H9 (cell line): ENCODE measurements at regions not wholly inside any gene's neighbourhood (a gene's known extent, or its start where the extent isn't known, plus 50 kb on each side); places are given as distances from the start of the nearest gene placed in this dataset.

ENCODE experiments used
- DNase-seq: peaks from one replicate; pipeline ENCODE4 v3.0.0-alpha.2; 2017
- H2AFZ ChIP-seq: one replicate; pipeline ENCODE4 v1.6.1; 2013; ENCODE audit warnings: mild to moderate bottlenecking, low read length, control low read depth, moderate library complexity
- H2AK5ac ChIP-seq: 2 replicates; pipeline ENCODE4 v1.6.1; 2013; ENCODE audit warnings: low read length, control low read depth, mixed read lengths; ENCODE audit not compliant: insufficient read length
- H2BK120ac ChIP-seq: one replicate; pipeline ENCODE4 v1.6.1; 2013; ENCODE audit warnings: low read depth, mild to moderate bottlenecking, low read length, control low read depth, inconsistent platforms; ENCODE audit not compliant: poor library complexity, severe bottlenecking
- H2BK12ac ChIP-seq: 2 replicates; pipeline ENCODE4 v1.6.1; 2013; ENCODE audit warnings: low read length, control low read depth, mixed read lengths, low read depth; ENCODE audit not compliant: insufficient read length
- H2BK15ac ChIP-seq: 2 replicates; pipeline ENCODE4 v1.6.1; 2013; ENCODE audit warnings: low read depth, low read length, control low read depth
- H2BK20ac ChIP-seq: one replicate; pipeline ENCODE4 v1.6.1; 2013; ENCODE audit warnings: low read depth, mild to moderate bottlenecking, low read length, control low read depth, inconsistent platforms; ENCODE audit not compliant: poor library complexity, severe bottlenecking
- H2BK5ac ChIP-seq: 2 replicates; pipeline ENCODE4 v1.6.1; 2013; ENCODE audit warnings: low read length, control low read depth, mixed read lengths; ENCODE audit not compliant: insufficient read length
- H3K14ac ChIP-seq: 2 replicates; pipeline ENCODE4 v1.6.1; 2013; ENCODE audit warnings: low read length, control low read depth; ENCODE audit not compliant: insufficient read depth
- H3K18ac ChIP-seq: 2 replicates; pipeline ENCODE4 v1.6.1; 2013; ENCODE audit warnings: low read depth, mild to moderate bottlenecking, mixed read lengths, low read length, control low read depth; ENCODE audit not compliant: insufficient read length
- H3K23ac ChIP-seq: 2 replicates; pipeline ENCODE4 v1.6.1; 2013; ENCODE audit warnings: low read length, control low read depth, mixed read lengths, low read depth; ENCODE audit not compliant: insufficient read length
- H3K23me2 ChIP-seq: 2 replicates; pipeline ENCODE4 v1.6.1; 2013; ENCODE audit warnings: low read depth, mild to moderate bottlenecking, mixed read lengths, low read length, control low read depth; ENCODE audit not compliant: insufficient read length, poor library complexity, severe bottlenecking
- H3K27ac ChIP-seq: 2 replicates; pipeline ENCODE4 v1.5.1; 2013; ENCODE audit warnings: low read length, control low read depth, mixed read lengths, low read depth; ENCODE audit not compliant: insufficient read length
- H3K27me3 ChIP-seq: 2 replicates; pipeline ENCODE4 v1.6.1; 2013; ENCODE audit warnings: low read length, control low read depth, inconsistent platforms; ENCODE audit not compliant: insufficient read depth
- H3K4ac ChIP-seq: 2 replicates; pipeline ENCODE4 v1.6.1; 2013; ENCODE audit warnings: low read depth, mild to moderate bottlenecking, control low read depth, inconsistent platforms, low read length, moderate library complexity
- H3K4me1 ChIP-seq: 2 replicates; pipeline ENCODE4 v1.6.1; 2013; ENCODE audit warnings: low read length, control low read depth, inconsistent platforms; ENCODE audit not compliant: insufficient read depth
- H3K4me2 ChIP-seq: 2 replicates; pipeline ENCODE4 v1.6.1; 2013; ENCODE audit warnings: low read length, control low read depth, mixed read lengths; ENCODE audit not compliant: insufficient read length, insufficient read depth
- H3K56ac ChIP-seq: 2 replicates; pipeline ENCODE4 v1.6.1; 2013; ENCODE audit warnings: low read depth, mild to moderate bottlenecking, mixed read lengths, low read length, control low read depth; ENCODE audit not compliant: insufficient read length
- H3K79me1 ChIP-seq: 2 replicates; pipeline ENCODE4 v1.6.1; 2013; ENCODE audit warnings: low read depth, mild to moderate bottlenecking, moderate library complexity, low read length, control low read depth, inconsistent platforms; ENCODE audit not compliant: insufficient read depth, poor library complexity, severe bottlenecking
- H3K79me2 ChIP-seq: 2 replicates; pipeline ENCODE4 v1.6.1; 2013; ENCODE audit warnings: low read length, control low read depth, inconsistent platforms; ENCODE audit not compliant: insufficient read depth
- H3K9ac ChIP-seq: 2 replicates; pipeline ENCODE4 v1.6.1; 2013; ENCODE audit warnings: low read length, control low read depth, mixed read lengths; ENCODE audit not compliant: insufficient read length; ENCODE audit errors: extremely low read depth
- H3K9me3 ChIP-seq: one replicate; pipeline ENCODE4 v1.6.1; 2013; ENCODE audit warnings: low read depth, low read length, inconsistent platforms; ENCODE audit not compliant: control insufficient read depth
- H3T11ph ChIP-seq: one replicate; pipeline ENCODE4 v1.6.1; 2013; ENCODE audit warnings: mild to moderate bottlenecking, low read length, control low read depth, inconsistent platforms
- H4K20me1 ChIP-seq: one replicate; pipeline ENCODE4 v1.6.1; 2013; ENCODE audit not compliant: control insufficient read depth, insufficient read length, insufficient read depth
- H4K5ac ChIP-seq: 2 replicates; pipeline ENCODE4 v1.6.1; 2013; ENCODE audit warnings: low read depth, mild to moderate bottlenecking, mixed read lengths, low read length, control low read depth; ENCODE audit not compliant: insufficient read length
- H4K8ac ChIP-seq: replicated peaks from 2 replicates; pipeline ENCODE4 v1.6.1; 2013; ENCODE audit warnings: low read length, control low read depth, mixed read lengths, low read depth; ENCODE audit not compliant: insufficient read length
- H4K91ac ChIP-seq: 2 replicates; pipeline ENCODE4 v1.6.1; 2013; ENCODE audit warnings: low read depth, mild to moderate bottlenecking, moderate library complexity, mixed read lengths, low read length, control low read depth; ENCODE audit not compliant: insufficient read length
- H3K27ac Mint-ChIP-seq, 3 experiments: 2 replicates in 2 of 3; 3 replicates in 1 of 3; pipeline ENCODE4 v1.8.0; 2020 to 2021; ENCODE audit warnings: mixed read lengths in 3 of 3, mild to moderate bottlenecking in 1 of 3, moderate library complexity in 1 of 3
- H3K27me3 Mint-ChIP-seq: 2 replicates; pipeline ENCODE4 v1.8.0; 2021; ENCODE audit warnings: low read depth, mild to moderate bottlenecking, moderate library complexity, mixed read lengths
- H3K36me3 Mint-ChIP-seq, 3 experiments: 2 replicates in 2 of 3; 3 replicates in 1 of 3; pipeline ENCODE4 v1.8.0; 2020 to 2021; ENCODE audit warnings: low read depth in 3 of 3, mixed read lengths in 3 of 3; ENCODE audit not compliant: insufficient read depth in 1 of 3
- H3K4me1 Mint-ChIP-seq, 2 experiments: 2 replicates each; pipeline ENCODE4 v1.8.0; 2020; ENCODE audit warnings: mixed read lengths in 2 of 2
- H3K4me3 Mint-ChIP-seq, 2 experiments: 2 replicates in 1 of 2; 3 replicates in 1 of 2; pipeline ENCODE4 v1.8.0; 2020 to 2021; ENCODE audit warnings: mild to moderate bottlenecking in 2 of 2, mixed read lengths in 2 of 2, moderate library complexity in 1 of 2
- H3K9me3 Mint-ChIP-seq, 2 experiments: 2 replicates in 1 of 2; 3 replicates in 1 of 2; pipeline ENCODE4 v1.8.0; 2020; ENCODE audit warnings: mild to moderate bottlenecking in 2 of 2, mixed read lengths in 2 of 2, moderate library complexity in 1 of 2
- CTCF ChIP-seq: fragments of 200-600 bp; sonication (generic); conservative IDR thresholded peaks from 3 replicates; pipeline ENCODE4 v1.8.0; 2021; ENCODE audit warnings: antibody characterized with exemption, mild to moderate bottlenecking

DNA sequence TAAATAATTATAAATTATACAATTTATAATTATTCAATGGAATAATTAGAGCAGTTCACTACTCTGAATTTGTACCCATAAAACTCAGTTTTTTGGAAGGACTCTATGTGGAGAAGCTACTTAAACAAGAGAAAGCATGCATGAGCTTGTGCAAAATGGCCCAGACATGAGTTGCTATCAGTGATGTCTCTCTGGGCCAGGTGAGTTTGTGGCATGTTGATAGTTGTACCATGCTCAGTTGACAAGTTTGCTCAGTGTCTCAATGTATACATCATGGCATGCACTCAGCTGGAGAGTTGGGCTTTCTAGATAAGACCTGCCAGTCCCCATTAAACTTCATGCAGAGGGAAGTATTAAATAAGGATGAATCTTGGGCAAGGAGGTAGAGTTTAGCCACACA lies 153.8 kb upstream of the TACR1 start:
- Histone ChIP-seq H2BK5ac (no peak overlapping the region), H3K23me2 (no peaks in the 10 kb centered on the region), H4K8ac (no peak overlapping the region), H3K9me3 (no peaks in the 10 kb centered on the region), H3K27ac (no peak overlapping the region), H2AK5ac (no peak overlapping the region), H3K14ac (no peak overlapping the region), H3K4ac (no peak overlapping the region), H3K9ac (no peak overlapping the region), H3K18ac (no peak overlapping the region), H4K91ac (no peak overlapping the region), H3T11ph (no peak overlapping the region), H3K56ac (no peak overlapping the region), H2BK15ac (no peak overlapping the region), H2BK20ac (no peak overlapping the region), H2AFZ (no peak overlapping the region), H3K79me2 (no peaks in the 10 kb centered on the region), H4K20me1 (no peaks in the 10 kb centered on the region), H3K23ac (no peak overlapping the region), H3K4me1 (no peaks in the 10 kb centered on the region), H3K27me3 (no peaks in the 10 kb centered on the region), H2BK120ac (no peak overlapping the region), H3K4me2 (no peak overlapping the region), H2BK12ac (no peak overlapping the region), H3K79me1 (no peaks in the 10 kb centered on the region), H4K5ac (no peak overlapping the region)
- no peak for DNase-seq
- Mint-ChIP-seq H3K9me3 (peaks cover 6 to 9% of the 10 kb centered on the region in 2 experiments), H3K27me3 (no peaks in the 10 kb centered on the region), H3K4me1 (peaks cover 11 to 14% of the 10 kb centered on the region in 2 experiments), H3K4me3 (no peak overlapping the region), H3K36me3 (peaks cover 0 to 7% (median 3%) of the 10 kb centered on the region in 3 experiments; a peak in 2 of 7 replicates), H3K27ac (no peak overlapping the region)
- TF ChIP-seq CTCF, result no peak
